Endodermal cell (in vitro differentiated cells): ENCODE measurements at regions not wholly inside any gene's neighbourhood (a gene's known extent, or its start where the extent isn't known, plus 50 kb on each side); places are given as distances from the start of the nearest gene placed in this dataset.
A peak's percentile ranks its signal among the peaks of the same experiment; 100 is the strongest.

Experiments
- DNase-seq: peaks from one replicate; pipeline ENCODE4 v3.0.0-alpha.2; 2017
- H3K27ac ChIP-seq: 2 replicates; pipeline ENCODE4 v1.5.1; 2013; ENCODE audit warnings: mild to moderate bottlenecking, low read depth, low read length, moderate library complexity
- H3K27me3 ChIP-seq: 2 replicates; pipeline ENCODE4 v1.6.1; 2013; ENCODE audit warnings: mild to moderate bottlenecking, low read length, moderate library complexity; ENCODE audit not compliant: insufficient read depth, control insufficient read depth, poor library complexity, severe bottlenecking
- H3K36me3 ChIP-seq: 2 replicates; pipeline ENCODE4 v1.7.0; 2013; ENCODE audit warnings: mild to moderate bottlenecking, low read length, moderate library complexity; ENCODE audit not compliant: control insufficient read depth, insufficient read depth
- H3K4me1 ChIP-seq: one replicate; pipeline ENCODE4 v1.7.0; 2013; ENCODE audit warnings: low read length; ENCODE audit not compliant: control insufficient read depth, insufficient read depth
- H3K4me3 ChIP-seq: 2 replicates; pipeline ENCODE4 v1.5.1; 2013; ENCODE audit warnings: mild to moderate bottlenecking, low read length, moderate library complexity
- H3K9ac ChIP-seq: 2 replicates; pipeline ENCODE4 v1.6.1; 2013; ENCODE audit warnings: mild to moderate bottlenecking, low read length, moderate library complexity; ENCODE audit not compliant: poor library complexity, severe bottlenecking; ENCODE audit errors: extremely low read depth
- H3K9me3 ChIP-seq: 2 replicates; pipeline ENCODE4 v1.6.1; 2013; ENCODE audit warnings: mild to moderate bottlenecking, low read length, moderate library complexity; ENCODE audit not compliant: control insufficient read depth
- H3K27ac Mint-ChIP-seq: 2 replicates; pipeline ENCODE4 v1.8.0; 2020; ENCODE audit warnings: mixed read lengths
- H3K27me3 Mint-ChIP-seq: 2 replicates; pipeline ENCODE4 v1.8.0; 2021; ENCODE audit warnings: mild to moderate bottlenecking, mixed read lengths; ENCODE audit not compliant: insufficient read depth
- H3K36me3 Mint-ChIP-seq: 2 replicates; pipeline ENCODE4 v1.8.0; 2020; ENCODE audit warnings: low read depth, mixed read lengths
- H3K4me1 Mint-ChIP-seq: 2 replicates; pipeline ENCODE4 v1.8.0; 2020; ENCODE audit warnings: mixed read lengths
- H3K4me3 Mint-ChIP-seq: 2 replicates; pipeline ENCODE4 v1.8.0; 2020; ENCODE audit warnings: mild to moderate bottlenecking, moderate library complexity, mixed read lengths
- H3K9me3 Mint-ChIP-seq: 2 replicates; pipeline ENCODE4 v1.8.0; 2020; ENCODE audit warnings: mild to moderate bottlenecking, mixed read lengths
- WGBS, 2 experiments: methylation state at CpG; one replicate each; pipeline versions ENCODE4 v1.1.5 to v1.1.7; 2013; ENCODE audit warnings: missing lambda C conversion rate in 2 of 2, mixed read lengths in 1 of 2; ENCODE audit not compliant: insufficient coverage in 1 of 2, insufficient read length in 1 of 2; 5-methylcytosine and 5-hydroxymethylcytosine counted together
- TF ChIP-seq, protein P1 (sequence below): fragments of 200-600 bp; sonication (generic); conservative IDR thresholded peaks from 2 replicates; pipeline ENCODE4 v1.5.0; 2021; ENCODE audit warnings: antibody characterized with exemption, mild to moderate bottlenecking

DNA sequence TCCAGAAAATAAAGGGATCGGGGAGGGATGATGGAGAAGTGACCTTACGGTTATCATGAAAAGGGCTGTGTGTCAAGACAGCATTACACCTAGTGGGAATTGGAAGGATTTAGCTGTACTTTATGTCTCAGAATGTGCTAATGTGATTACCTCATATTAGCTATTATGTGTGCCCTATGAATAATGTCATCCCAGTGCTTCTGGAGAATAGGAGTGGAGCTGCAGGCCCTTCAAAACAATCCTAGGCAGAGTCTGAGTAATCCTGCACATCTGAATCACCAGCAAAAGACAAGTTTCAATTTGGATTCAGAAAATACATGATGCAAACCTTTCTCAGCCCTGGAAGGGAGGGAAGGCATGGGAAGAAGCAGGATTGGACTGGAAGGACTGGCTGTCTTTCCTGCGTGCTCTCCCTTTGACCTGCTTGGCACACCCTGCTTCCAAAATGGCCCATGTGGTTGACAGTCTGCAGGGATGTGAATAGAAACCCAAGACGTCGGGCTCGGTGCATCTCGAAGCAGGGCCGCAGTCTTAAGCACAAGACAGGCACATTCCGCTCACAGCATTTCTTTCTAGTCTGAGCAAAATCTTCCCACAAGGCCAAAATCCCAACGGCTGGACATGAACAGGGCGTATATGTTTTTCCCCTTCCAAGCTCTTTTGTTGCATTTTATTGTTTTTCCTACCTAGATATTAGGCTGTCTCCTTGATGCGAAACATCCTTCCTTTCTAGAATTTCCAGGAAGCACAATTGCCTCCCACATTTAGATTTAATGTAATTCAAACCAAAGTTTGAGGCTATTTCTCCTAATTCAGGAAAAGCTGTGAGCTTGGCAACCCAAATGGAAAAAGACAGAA is 54.3 kb upstream of the TARBP1 start:
- no peaks in the 10 kb centered on the region for H3K27me3 Mint-ChIP-seq
- WGBS, 2 experiments: 93 to 95% methylated on average over 12 of the region's 12 CpGs
- peaks cover 3% of the 10 kb centered on the region for H3K4me1 ChIP-seq
- H3K27ac Mint-ChIP-seq: no peak overlapping the region
- peaks cover 25% of the 10 kb centered on the region for H3K4me1 Mint-ChIP-seq
- H3K27ac ChIP-seq: no peak overlapping the region
- no peaks in the 10 kb centered on the region for H3K36me3 Mint-ChIP-seq
- H3K9me3 ChIP-seq: no peaks in the 10 kb centered on the region
- H3K27me3 ChIP-seq: no peaks in the 10 kb centered on the region
- DNase-seq: no peak
- no peak overlapping the region for H3K4me3 ChIP-seq
- H3K4me3 Mint-ChIP-seq: no peak overlapping the region
- no peaks in the 10 kb centered on the region for H3K36me3 ChIP-seq
- H3K9me3 Mint-ChIP-seq: no peaks in the 10 kb centered on the region
- H3K9ac ChIP-seq: no peak overlapping the region
- TF ChIP-seq, protein P1, sequence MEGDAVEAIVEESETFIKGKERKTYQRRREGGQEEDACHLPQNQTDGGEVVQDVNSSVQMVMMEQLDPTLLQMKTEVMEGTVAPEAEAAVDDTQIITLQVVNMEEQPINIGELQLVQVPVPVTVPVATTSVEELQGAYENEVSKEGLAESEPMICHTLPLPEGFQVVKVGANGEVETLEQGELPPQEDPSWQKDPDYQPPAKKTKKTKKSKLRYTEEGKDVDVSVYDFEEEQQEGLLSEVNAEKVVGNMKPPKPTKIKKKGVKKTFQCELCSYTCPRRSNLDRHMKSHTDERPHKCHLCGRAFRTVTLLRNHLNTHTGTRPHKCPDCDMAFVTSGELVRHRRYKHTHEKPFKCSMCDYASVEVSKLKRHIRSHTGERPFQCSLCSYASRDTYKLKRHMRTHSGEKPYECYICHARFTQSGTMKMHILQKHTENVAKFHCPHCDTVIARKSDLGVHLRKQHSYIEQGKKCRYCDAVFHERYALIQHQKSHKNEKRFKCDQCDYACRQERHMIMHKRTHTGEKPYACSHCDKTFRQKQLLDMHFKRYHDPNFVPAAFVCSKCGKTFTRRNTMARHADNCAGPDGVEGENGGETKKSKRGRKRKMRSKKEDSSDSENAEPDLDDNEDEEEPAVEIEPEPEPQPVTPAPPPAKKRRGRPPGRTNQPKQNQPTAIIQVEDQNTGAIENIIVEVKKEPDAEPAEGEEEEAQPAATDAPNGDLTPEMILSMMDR: no peak

DNA sequence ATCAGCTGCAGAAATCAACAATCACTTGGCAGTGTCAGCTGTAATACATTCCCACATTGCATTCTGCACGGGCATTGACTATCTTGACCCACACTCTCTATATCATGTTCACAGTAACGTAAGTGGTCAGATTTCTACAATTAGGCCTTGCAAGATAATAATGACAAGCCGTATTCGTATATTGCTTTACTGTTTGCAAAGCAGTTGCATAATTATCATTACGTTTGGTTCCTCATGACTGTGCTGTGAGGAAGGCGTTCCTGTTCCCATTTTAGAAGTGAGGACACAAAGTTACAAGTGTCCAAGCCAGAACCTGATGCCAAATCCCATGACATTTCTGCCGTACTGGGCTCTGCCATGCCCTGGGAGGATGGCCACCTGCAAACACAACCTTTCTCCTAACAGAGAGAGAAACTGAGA is 53.5 kb upstream of the TARBP1 start:
- H3K9me3 Mint-ChIP-seq: no peaks in the 10 kb centered on the region
- 92 to 96% methylated on average over 7 of the region's 7 CpGs for WGBS, 2 experiments
- H3K27me3 Mint-ChIP-seq: no peaks in the 10 kb centered on the region
- no peak overlapping the region for H3K27ac Mint-ChIP-seq
- Histone ChIP-seq H3K9ac (no peak overlapping the region), H3K4me3 (no peak overlapping the region), H3K27ac (no peak overlapping the region), H3K27me3 (no peaks in the 10 kb centered on the region), H3K4me1 (peaks cover 3% of the 10 kb centered on the region), H3K36me3 (no peaks in the 10 kb centered on the region), H3K9me3 (no peaks in the 10 kb centered on the region)
- DNase-seq: no peak
- H3K4me1 Mint-ChIP-seq: peaks cover 20% of the 10 kb centered on the region
- no peaks in the 10 kb centered on the region for H3K36me3 Mint-ChIP-seq
- H3K4me3 Mint-ChIP-seq: no peak overlapping the region
- TF ChIP-seq, protein P1: no peak

DNA sequence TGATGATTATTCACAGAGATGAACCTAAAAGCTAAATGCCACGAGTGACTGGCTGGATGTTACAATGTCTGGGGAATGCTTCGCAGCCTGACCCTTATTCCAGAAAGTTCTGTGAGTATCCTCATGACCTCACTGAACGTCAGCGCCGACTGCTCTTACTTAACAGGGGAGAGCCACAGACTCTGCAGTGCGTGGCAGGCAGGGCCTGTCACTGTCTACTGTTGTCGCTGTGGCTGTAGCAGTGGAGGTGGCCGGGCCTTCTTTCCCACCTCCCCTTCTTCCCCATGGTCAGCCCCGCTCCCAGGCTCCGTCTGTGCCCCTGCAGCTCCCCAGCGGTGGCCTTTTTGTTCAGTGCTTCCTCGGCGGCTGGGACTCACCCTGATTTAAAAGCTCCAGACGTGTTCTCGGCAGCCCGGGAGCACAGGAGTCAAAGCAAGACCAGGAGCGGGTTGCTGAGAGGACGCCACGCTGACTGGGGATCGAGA is 52.2 kb upstream of the TARBP1 start:
- H3K27me3 Mint-ChIP-seq: no peaks in the 10 kb centered on the region
- H3K4me3 ChIP-seq: no peak overlapping the region
- no peaks in the 10 kb centered on the region for H3K36me3 Mint-ChIP-seq
- H3K9me3 ChIP-seq: no peaks in the 10 kb centered on the region
- no peaks in the 10 kb centered on the region for H3K36me3 ChIP-seq
- H3K4me1 Mint-ChIP-seq: peaks cover 20% of the 10 kb centered on the region
- no peaks in the 10 kb centered on the region for H3K9me3 Mint-ChIP-seq
- peak overlapping the region; percentile 94 for H3K27ac ChIP-seq
- H3K9ac ChIP-seq: no peak overlapping the region
- peak overlapping the region; percentile 58 for H3K27ac Mint-ChIP-seq
- 75 to 83% methylated on average over 16 to 20 of the region's 20 CpGs for WGBS, 2 experiments
- peak; percentile 68 for DNase-seq
- TF ChIP-seq, protein P1: no peak
- peaks cover 3% of the 10 kb centered on the region for H3K4me1 ChIP-seq
- no peak overlapping the region for H3K4me3 Mint-ChIP-seq
- H3K27me3 ChIP-seq: no peaks in the 10 kb centered on the region
